ENCODE measurements at regions not wholly inside any gene's neighbourhood (a gene's known extent, or its start where the extent isn't known, plus 50 kb on each side); places are given as distances from the start of the nearest gene placed in this dataset.

DNA sequence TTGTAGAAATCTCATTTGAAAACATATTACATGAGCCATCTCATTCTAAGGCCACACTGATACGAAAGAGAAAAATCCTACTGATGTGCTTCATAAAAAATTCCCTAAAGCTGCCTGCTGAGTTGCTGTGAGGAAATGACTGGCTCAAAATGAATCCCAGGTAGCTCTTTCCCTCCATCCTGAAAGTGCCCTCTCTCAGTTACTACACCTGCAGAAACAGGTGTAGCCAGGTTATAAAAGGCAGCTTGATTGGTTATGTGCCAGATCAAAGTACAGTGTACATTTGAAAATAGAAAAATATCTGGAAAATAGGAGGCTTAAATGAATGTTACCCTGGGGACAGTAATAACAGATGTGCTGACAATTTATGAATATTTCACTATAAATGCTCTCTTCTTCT lies 833.4 kb upstream of the ADGRL4 start:
- Histone ChIP-seq H3K27me3 (no peaks in the 10 kb centered on the region), H3K4me3 (no peak overlapping the region), H3K4me1 (no peaks in the 10 kb centered on the region), H3K27ac (no peak overlapping the region), H3K36me3 (no peaks in the 10 kb centered on the region), H3K9me3 (no peaks in the 10 kb centered on the region)
- TF ChIP-seq, protein P1, sequence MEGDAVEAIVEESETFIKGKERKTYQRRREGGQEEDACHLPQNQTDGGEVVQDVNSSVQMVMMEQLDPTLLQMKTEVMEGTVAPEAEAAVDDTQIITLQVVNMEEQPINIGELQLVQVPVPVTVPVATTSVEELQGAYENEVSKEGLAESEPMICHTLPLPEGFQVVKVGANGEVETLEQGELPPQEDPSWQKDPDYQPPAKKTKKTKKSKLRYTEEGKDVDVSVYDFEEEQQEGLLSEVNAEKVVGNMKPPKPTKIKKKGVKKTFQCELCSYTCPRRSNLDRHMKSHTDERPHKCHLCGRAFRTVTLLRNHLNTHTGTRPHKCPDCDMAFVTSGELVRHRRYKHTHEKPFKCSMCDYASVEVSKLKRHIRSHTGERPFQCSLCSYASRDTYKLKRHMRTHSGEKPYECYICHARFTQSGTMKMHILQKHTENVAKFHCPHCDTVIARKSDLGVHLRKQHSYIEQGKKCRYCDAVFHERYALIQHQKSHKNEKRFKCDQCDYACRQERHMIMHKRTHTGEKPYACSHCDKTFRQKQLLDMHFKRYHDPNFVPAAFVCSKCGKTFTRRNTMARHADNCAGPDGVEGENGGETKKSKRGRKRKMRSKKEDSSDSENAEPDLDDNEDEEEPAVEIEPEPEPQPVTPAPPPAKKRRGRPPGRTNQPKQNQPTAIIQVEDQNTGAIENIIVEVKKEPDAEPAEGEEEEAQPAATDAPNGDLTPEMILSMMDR (IDR thresholded peaks at IDR 0.05) = no peak
- intact Hi-C loops (cut with DNase I; ENCODE audit: low total_unique reads) = no loop called here
- no peak for DNase-seq

- Histone ChIP-seq H3K27ac (no peak overlapping the region), H3K27me3 (no peaks in the 10 kb centered on the region), H3K9me3 (no peaks in the 10 kb centered on the region), H3K4me3 (no peak overlapping the region), H3K4me1 (no peaks in the 10 kb centered on the region), H3K36me3 (no peaks in the 10 kb centered on the region)
- intact Hi-C loops (cut with DNase I; ENCODE audit: low total_unique reads) = no loop called here
- no peak for DNase-seq
- TF ChIP-seq, protein P1 (IDR thresholded peaks at IDR 0.05) = no peak
Observed at GRCh38 chr1:79827446-79827845, 820.9 kb upstream of the ADGRL4 start.

DNA sequence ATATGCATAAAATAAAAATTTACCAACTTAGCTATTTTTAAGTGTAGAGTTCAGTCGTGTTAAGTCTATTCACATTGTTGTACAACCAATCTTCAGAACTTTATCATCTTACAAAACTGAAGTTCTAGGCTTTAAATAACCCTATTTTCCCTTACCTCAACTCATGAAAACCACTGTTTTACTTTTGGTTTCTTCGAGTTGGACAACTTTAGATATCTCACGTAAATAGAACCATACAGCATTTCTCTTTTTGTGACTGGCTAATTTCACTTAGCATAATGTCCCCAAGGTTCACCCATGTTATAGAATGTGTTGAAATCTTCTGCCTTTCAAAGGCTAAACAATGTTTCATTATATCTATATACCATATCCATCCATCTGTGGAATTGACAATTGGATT lies 819.0 kb upstream of the ADGRL4 start:
- no peaks in the 10 kb centered on the region for H3K36me3 ChIP-seq
- no peaks in the 10 kb centered on the region for H3K27me3 ChIP-seq
- H3K27ac ChIP-seq = no peak overlapping the region
- peaks cover 0 to 5% (median 0%) of the 10 kb centered on the region in 4 donors for H3K4me1 ChIP-seq
- no peaks in the 10 kb centered on the region for H3K9me3 ChIP-seq
- no peak for DNase-seq
- H3K4me3 ChIP-seq = no peak overlapping the region
- TF ChIP-seq, protein P1 (IDR thresholded peaks at IDR 0.05) = no peak
- intact Hi-C loops (cut with DNase I; ENCODE audit: low total_unique reads) = no loop called here

DNA sequence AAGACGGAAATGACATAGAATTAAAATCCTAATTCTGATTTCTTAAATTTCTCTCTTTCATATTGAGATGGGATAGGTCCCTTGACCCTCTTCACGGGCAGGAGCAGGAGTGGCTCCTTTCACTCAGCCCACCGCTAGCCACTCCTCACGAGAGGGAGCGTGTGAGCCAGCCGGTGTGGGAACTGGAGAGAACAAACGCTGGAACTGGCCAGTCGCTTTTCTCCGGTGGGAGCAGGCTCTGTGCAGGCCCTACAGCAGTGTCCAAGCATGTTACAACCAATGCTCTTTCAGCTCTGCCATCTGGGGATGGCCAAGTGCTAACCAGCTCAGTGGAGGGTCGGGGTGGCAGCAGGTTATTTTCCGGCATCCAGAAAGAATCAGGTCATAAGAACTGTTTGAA lies 815.5 kb upstream of the ADGRL4 start:
- Histone ChIP-seq H3K27me3 (no peaks in the 10 kb centered on the region), H3K4me1 (peaks cover 0 to 5% (median 0%) of the 10 kb centered on the region in 4 donors), H3K27ac (no peak overlapping the region), H3K4me3 (no peak overlapping the region), H3K9me3 (no peaks in the 10 kb centered on the region), H3K36me3 (no peaks in the 10 kb centered on the region)
- TF ChIP-seq, protein P1 (IDR thresholded peaks at IDR 0.05) = no peak
- intact Hi-C loops (cut with DNase I; ENCODE audit: low total_unique reads) = no loop called here
- DNase-seq = no peak

DNA sequence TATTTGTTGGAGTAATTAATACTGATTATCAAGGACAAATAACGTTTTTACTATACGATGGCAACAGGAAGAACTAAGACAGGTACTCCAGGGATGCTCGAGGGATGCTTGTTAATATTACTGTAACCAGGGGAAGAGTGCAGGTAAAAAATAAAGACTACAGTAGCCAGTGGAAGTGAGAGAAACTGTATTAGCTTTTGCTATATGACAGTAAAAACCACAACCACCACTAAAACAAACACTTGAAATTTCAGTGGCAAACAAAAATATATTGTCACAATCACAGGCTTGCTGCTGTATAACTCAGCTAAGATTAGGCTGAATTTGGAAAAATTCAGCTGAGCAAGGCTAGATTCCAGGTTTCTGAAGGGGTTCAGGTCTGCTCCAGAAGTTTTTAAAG lies 812.6 kb upstream of the ADGRL4 start:
- TF ChIP-seq, protein P1 (IDR thresholded peaks at IDR 0.05) = no peak
- no peak for DNase-seq

DNA sequence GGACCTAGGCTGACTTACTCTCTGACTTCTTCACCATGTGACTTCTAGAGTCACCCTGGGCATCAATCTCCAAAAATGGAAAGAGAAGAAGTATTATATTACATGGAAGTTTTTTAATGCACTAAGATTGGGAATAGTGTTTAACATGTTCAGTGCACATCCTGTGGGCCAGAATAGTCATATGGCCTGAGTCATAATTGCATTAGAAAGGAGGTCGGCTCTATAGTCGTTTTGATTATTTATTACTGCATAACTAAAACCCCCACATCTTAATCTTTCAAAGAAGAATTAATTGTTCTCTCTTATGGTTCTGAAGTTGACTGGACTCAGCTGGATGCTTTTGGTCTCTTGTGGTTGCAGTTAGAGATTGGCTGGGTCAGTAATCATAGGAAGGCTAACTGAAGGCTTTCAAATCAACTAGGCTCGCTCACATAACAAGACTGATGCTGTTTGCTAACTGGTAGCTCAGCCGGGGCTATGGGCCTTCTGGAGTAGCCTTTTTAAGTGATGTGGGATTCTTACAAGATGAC lies 810.6 kb upstream of the ADGRL4 start:
- no peak for DNase-seq
- intact Hi-C loops (cut with DNase I; ENCODE audit: low total_unique reads) = no loop called here
- H3K36me3 ChIP-seq = no peaks in the 10 kb centered on the region
- H3K4me1 ChIP-seq = peaks cover 0 to 5% (median 0%) of the 10 kb centered on the region in 4 donors
- TF ChIP-seq, protein P1 (IDR thresholded peaks at IDR 0.05) = no peak
- no peak overlapping the region for H3K4me3 ChIP-seq
- no peaks in the 10 kb centered on the region for H3K27me3 ChIP-seq
- no peak overlapping the region for H3K27ac ChIP-seq
- no peaks in the 10 kb centered on the region for H3K9me3 ChIP-seq

More for the DNA sequence above, 812.6 kb upstream of the ADGRL4 start:
- H3K27ac ChIP-seq = no peak overlapping the region
- H3K4me1 ChIP-seq = peaks cover 0 to 5% (median 0%) of the 10 kb centered on the region in 4 donors
- no peaks in the 10 kb centered on the region for H3K27me3 ChIP-seq
- intact Hi-C loops (cut with DNase I; ENCODE audit: low total_unique reads) = no loop called here
- H3K4me3 ChIP-seq = no peak overlapping the region
- no peaks in the 10 kb centered on the region for H3K9me3 ChIP-seq
- no peaks in the 10 kb centered on the region for H3K36me3 ChIP-seq

Measured in tibial artery (tissue), 4 donors.